ENCODE measurements at regions not wholly inside any gene's neighbourhood (a gene's known extent, or its start where the extent isn't known, plus 50 kb on each side); places are given as distances from the start of the nearest gene placed in this dataset.

- no peak for TF ChIP-seq USF1 (IDR thresholded peaks at IDR 0.05)
Measured at GRCh38 chr16:54538276-54538675, 251.7 kb upstream of the IRX3 start.

GRCh38 chr16:54533856-54534490 is 247.4 kb upstream of the IRX3 start:
- TF ChIP-seq YY1 (IDR thresholded peaks at IDR 0.05; ENCODE audit: low read depth), result no peak
- TF ChIP-seq MAX (IDR thresholded peaks at IDR 0.05), result no peak
- no peak for TF ChIP-seq FOXM1 (IDR thresholded peaks at IDR 0.05; ENCODE audit: borderline replicate concordance, low read depth)
- no peak for TF ChIP-seq TEAD4 (IDR thresholded peaks at IDR 0.05)
- TF ChIP-seq USF1 (IDR thresholded peaks at IDR 0.05), result no peak
- no peak for TF ChIP-seq RAD21 (IDR thresholded peaks at IDR 0.05; ENCODE audit: low read depth)
- no peak for TF ChIP-seq TCF12 (IDR thresholded peaks at IDR 0.05; ENCODE audit: low read depth)
- TF ChIP-seq REST (IDR thresholded peaks at IDR 0.05; ENCODE audit: low read depth), result no peak
- TF ChIP-seq NFIC (IDR thresholded peaks at IDR 0.05), result no peak
- no peak for TF ChIP-seq CEBPB (IDR thresholded peaks at IDR 0.05)
- TF ChIP-seq EP300 (IDR thresholded peaks at IDR 0.05; ENCODE audit: borderline replicate concordance), result no peak
- no peak for TF ChIP-seq TAF1 (IDR thresholded peaks at IDR 0.05; ENCODE audit: low read depth)
- TF ChIP-seq CREB1 (IDR thresholded peaks at IDR 0.05; ENCODE audit: low read depth), result no peak
- no peak for TF ChIP-seq EGR1 (IDR thresholded peaks at IDR 0.05)
- TF ChIP-seq ZBTB7A (IDR thresholded peaks at IDR 0.05; ENCODE audit: low read depth), result no peak

GRCh38 chr16:54526916-54527315 is 240.3 kb upstream of the IRX3 start:
- TF ChIP-seq TAF1 (IDR thresholded peaks at IDR 0.05; ENCODE audit: low read depth), result no peak
- TF ChIP-seq CEBPB (IDR thresholded peaks at IDR 0.05), result no peak
- no peak for TF ChIP-seq EGR1 (IDR thresholded peaks at IDR 0.05)
- TF ChIP-seq TEAD4 (IDR thresholded peaks at IDR 0.05), result no peak
- TF ChIP-seq RAD21 (IDR thresholded peaks at IDR 0.05; ENCODE audit: low read depth), result no peak
- TF ChIP-seq EP300 (IDR thresholded peaks at IDR 0.05; ENCODE audit: borderline replicate concordance), result no peak
- TF ChIP-seq ZBTB7A (IDR thresholded peaks at IDR 0.05; ENCODE audit: low read depth), result no peak
- TF ChIP-seq MAX (IDR thresholded peaks at IDR 0.05), result no peak
- no peak for TF ChIP-seq CREB1 (IDR thresholded peaks at IDR 0.05; ENCODE audit: low read depth)
- TF ChIP-seq REST (IDR thresholded peaks at IDR 0.05; ENCODE audit: low read depth), result no peak
- TF ChIP-seq NFIC (IDR thresholded peaks at IDR 0.05), result no peak
- TF ChIP-seq TCF12 (IDR thresholded peaks at IDR 0.05; ENCODE audit: low read depth), result no peak
- TF ChIP-seq YY1 (IDR thresholded peaks at IDR 0.05; ENCODE audit: low read depth), result no peak
- TF ChIP-seq FOXM1 (IDR thresholded peaks at IDR 0.05; ENCODE audit: borderline replicate concordance, low read depth), result no peak
- TF ChIP-seq USF1 (IDR thresholded peaks at IDR 0.05), result no peak

GRCh38 chr16:54526087-54526486 is 239.5 kb upstream of the IRX3 start:
- no peak for TF ChIP-seq CREB1 (IDR thresholded peaks at IDR 0.05; ENCODE audit: low read depth)
- TF ChIP-seq YY1 (IDR thresholded peaks at IDR 0.05; ENCODE audit: low read depth), result no peak
- TF ChIP-seq EP300 (IDR thresholded peaks at IDR 0.05; ENCODE audit: borderline replicate concordance), result no peak
- TF ChIP-seq USF1 (IDR thresholded peaks at IDR 0.05), result no peak
- TF ChIP-seq TAF1 (IDR thresholded peaks at IDR 0.05; ENCODE audit: low read depth), result no peak
- no peak for TF ChIP-seq FOXM1 (IDR thresholded peaks at IDR 0.05; ENCODE audit: borderline replicate concordance, low read depth)
- TF ChIP-seq ZBTB7A (IDR thresholded peaks at IDR 0.05; ENCODE audit: low read depth), result no peak
- TF ChIP-seq CEBPB (IDR thresholded peaks at IDR 0.05), result no peak
- no peak for TF ChIP-seq MAX (IDR thresholded peaks at IDR 0.05)
- TF ChIP-seq TCF12 (IDR thresholded peaks at IDR 0.05; ENCODE audit: low read depth), result no peak
- no peak for TF ChIP-seq EGR1 (IDR thresholded peaks at IDR 0.05)
- no peak for TF ChIP-seq REST (IDR thresholded peaks at IDR 0.05; ENCODE audit: low read depth)
- no peak for TF ChIP-seq TEAD4 (IDR thresholded peaks at IDR 0.05)
- TF ChIP-seq RAD21 (IDR thresholded peaks at IDR 0.05; ENCODE audit: low read depth), result no peak
- no peak for TF ChIP-seq NFIC (IDR thresholded peaks at IDR 0.05)
